HUES64 (cell line): ENCODE measurements at regions not wholly inside any gene's neighbourhood (a gene's known extent, or its start where the extent isn't known, plus 50 kb on each side); places are given as distances from the start of the nearest gene placed in this dataset.
"Not testable (repeated sequence)": the region's sequence is repeated elsewhere in the genome, so short reads cannot be mapped to it uniquely, and the experiment has no call there.

Experiments used
- H3K27ac ChIP-seq: 2 replicates; pipeline ENCODE4 v1.7.0; 2013; ENCODE audit warnings: low read depth, low read length, inconsistent platforms
- H3K27me3 ChIP-seq: 2 replicates; pipeline ENCODE4 v1.6.1; 2013; ENCODE audit warnings: mild to moderate bottlenecking, low read length; ENCODE audit not compliant: insufficient read depth
- H3K36me3 ChIP-seq: 2 replicates; pipeline ENCODE4 v1.6.1; 2013; ENCODE audit warnings: mild to moderate bottlenecking, low read length; ENCODE audit not compliant: insufficient read depth
- H3K4me1 ChIP-seq: 2 replicates; pipeline ENCODE4 v1.6.1; 2013; ENCODE audit warnings: mild to moderate bottlenecking, low read length, moderate library complexity; ENCODE audit not compliant: insufficient read depth
- H3K4me3 ChIP-seq: 2 replicates; pipeline ENCODE4 v1.5.1; 2013; ENCODE audit warnings: mild to moderate bottlenecking, low read length, moderate library complexity
- H3K9ac ChIP-seq: 2 replicates; pipeline ENCODE4 v1.6.1; 2013; ENCODE audit warnings: mild to moderate bottlenecking, low read depth, low read length
- H3K9me3 ChIP-seq: 2 replicates; pipeline ENCODE4 v1.6.1; 2013; ENCODE audit warnings: low read depth, low read length; ENCODE audit not compliant: insufficient read depth
- WGBS: fragments of 150-250, 120-280 bp; methylation state at CpG from one replicate; pipeline ENCODE4 v1.1.7; 2013; ENCODE audit warnings: missing lambda C conversion rate; 5-methylcytosine and 5-hydroxymethylcytosine counted together

DNA sequence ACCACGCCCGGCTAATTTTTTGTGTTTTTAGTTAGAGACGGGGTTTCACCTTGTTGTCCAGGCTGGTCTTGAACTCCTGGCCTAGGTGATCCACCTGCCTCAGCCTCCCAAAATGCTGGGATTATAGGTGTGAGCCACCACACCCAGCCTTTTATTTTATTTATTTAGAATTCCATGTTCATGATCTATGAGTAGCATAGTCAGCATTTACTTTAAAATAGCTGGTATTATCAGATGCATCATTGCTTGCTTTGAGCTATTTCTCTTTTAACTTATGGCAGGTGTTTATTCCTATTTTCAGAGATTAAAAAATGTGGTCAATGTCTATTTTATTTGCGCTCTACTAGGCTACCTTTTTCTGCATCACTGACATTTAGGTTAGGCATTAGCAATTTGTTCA is 152.0 kb downstream of the UTRN start:
- WGBS, result 92% methylated on average over 4 of the region's 4 CpGs
- Histone ChIP-seq H3K9ac (no peak overlapping the region), H3K9me3 (peaks cover 28% of the 10 kb centered on the region), H3K36me3 (peaks cover 70% of the 10 kb centered on the region), H3K4me1 (no peaks in the 10 kb centered on the region), H3K4me3 (no peak overlapping the region), H3K27me3 (no peaks in the 10 kb centered on the region), H3K27ac (no peak overlapping the region)

DNA sequence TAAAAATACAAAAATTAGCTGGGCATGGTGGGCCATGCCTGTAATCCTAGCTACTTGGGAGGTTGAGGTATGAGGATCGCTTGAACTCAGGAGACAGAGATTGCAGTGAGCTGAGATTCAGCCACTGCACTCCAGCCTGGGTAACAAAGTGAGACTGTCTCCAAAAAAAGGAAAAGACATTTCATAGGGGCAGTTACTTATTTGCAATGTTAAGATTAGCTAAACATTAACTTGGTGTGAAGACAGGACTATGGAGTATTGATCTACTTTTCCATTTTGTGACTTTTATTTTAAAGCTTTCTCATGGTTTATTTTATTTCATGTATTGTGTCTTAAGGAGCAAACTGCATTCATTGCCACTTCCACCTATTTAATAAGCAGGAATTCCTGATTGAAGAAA is 153.0 kb downstream of the UTRN start:
- H3K36me3 ChIP-seq, result peaks cover 76% of the 10 kb centered on the region

DNA sequence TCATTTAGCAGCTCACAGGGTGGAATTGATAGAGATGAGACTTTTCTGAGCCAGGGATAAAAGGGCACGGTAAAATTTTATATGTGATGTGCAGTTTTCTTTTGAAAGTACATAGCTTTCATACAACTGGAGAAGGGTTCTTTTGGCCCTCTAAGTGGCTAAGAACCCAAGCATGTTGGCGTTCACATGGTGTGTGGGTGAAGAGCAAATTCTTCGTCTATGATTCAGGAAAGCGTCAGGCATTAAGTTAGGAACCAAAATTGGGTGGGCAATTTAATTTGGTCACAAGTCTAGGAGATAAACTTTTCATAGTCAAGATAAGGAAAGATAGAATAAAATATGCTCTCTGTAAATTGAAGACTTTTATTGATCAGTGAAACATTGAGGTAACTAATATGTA is 153.9 kb downstream of the UTRN start:
- Histone ChIP-seq H3K36me3 (peaks cover 82% of the 10 kb centered on the region), H3K27me3 (no peaks in the 10 kb centered on the region), H3K4me3 (no peak overlapping the region), H3K9ac (no peak overlapping the region), H3K27ac (no peak overlapping the region), H3K4me1 (no peaks in the 10 kb centered on the region), H3K9me3 (peaks cover 39% of the 10 kb centered on the region)
- WGBS, result 98% methylated on average over 4 of the region's 4 CpGs

More for the DNA sequence above, 153.0 kb downstream of the UTRN start:
- WGBS, result 96% methylated on average over 1 of the region's 1 CpG
- Histone ChIP-seq H3K27ac (no peak overlapping the region), H3K4me1 (no peaks in the 10 kb centered on the region), H3K9me3 (peaks cover 38% of the 10 kb centered on the region), H3K27me3 (no peaks in the 10 kb centered on the region), H3K4me3 (no peak overlapping the region), H3K9ac (no peak overlapping the region)

DNA sequence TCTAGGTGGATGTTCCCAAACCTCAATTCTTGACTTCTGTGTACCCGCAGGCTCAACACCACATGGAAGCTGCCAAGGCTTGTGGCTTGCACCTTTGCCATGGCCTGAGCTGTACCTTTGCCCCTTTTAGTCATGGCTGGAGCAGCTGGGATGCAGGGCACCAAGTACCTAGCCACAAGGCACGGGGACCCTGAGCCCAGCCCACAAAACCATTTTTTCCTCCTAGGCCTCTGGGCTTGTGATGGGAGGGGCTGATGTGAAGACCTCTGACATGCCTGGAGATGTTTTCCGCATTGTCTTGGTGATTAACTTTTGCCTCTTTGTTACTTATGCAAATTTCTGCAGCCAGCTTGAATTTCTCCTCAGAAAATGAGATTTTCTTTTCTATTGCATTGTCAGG is 156.7 kb downstream of the UTRN start:
- Histone ChIP-seq H3K9me3 (peaks cover 39% of the 10 kb centered on the region), H3K36me3 (peaks cover 80% of the 10 kb centered on the region)
- H3K27me3 ChIP-seq, H3K9ac ChIP-seq, H3K4me1 ChIP-seq, H3K4me3 ChIP-seq, H3K27ac ChIP-seq: not testable (repeated sequence)
- WGBS, result 94% methylated on average over 3 of the region's 3 CpGs

DNA sequence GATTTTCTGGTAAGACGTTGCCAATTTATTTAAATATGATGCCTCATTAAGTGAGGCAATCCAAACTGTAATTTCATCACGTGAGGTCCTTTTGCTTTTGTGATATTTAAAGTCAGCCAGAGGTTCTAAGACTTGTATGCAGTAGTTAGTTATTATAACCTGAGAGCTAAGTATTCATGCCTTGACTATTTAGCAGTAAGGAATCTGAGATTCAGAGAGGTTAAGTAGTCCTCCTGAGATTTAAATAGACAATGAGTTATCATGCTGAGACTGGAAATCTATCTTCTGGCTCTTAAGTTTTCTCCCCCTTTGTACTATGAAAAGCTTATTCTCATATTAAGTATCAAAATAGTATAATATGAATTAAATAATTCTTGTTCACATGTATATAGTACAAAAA is 158.0 kb downstream of the UTRN start:
- H3K36me3 ChIP-seq, result peaks cover 75% of the 10 kb centered on the region
- 98% methylated on average over 2 of the region's 2 CpGs for WGBS
- H3K27ac ChIP-seq, result no peak overlapping the region
- no peaks in the 10 kb centered on the region for H3K4me1 ChIP-seq
- H3K9ac ChIP-seq, result no peak overlapping the region
- H3K27me3 ChIP-seq, result no peaks in the 10 kb centered on the region
- H3K4me3 ChIP-seq, result no peak overlapping the region
- peaks cover 39% of the 10 kb centered on the region for H3K9me3 ChIP-seq

DNA sequence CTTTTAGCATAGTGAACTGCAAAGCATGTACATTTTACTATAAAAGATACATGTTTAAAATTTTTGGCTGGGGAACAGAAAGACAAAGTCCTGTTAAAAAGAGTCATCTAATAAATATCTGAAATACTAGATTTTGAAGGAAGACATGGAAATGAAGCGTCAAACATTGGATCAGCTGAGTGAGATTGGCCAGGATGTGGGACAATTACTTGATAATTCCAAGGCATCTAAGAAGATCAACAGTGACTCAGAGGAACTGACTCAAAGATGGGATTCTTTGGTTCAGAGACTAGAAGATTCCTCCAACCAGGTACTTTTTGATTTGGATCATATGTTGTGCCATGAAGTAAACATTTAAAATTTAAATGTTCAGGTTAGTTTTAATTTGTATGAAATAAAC is 162.3 kb downstream of the UTRN start:
- peaks cover 7% of the 10 kb centered on the region; the same call in 1 of the 2 replicates for H3K9me3 ChIP-seq
- no peaks in the 10 kb centered on the region for H3K4me1 ChIP-seq
- H3K36me3 ChIP-seq, result peaks cover 70% of the 10 kb centered on the region
- H3K4me3 ChIP-seq, result no peak overlapping the region
- H3K27me3 ChIP-seq, result no peaks in the 10 kb centered on the region
- no peak overlapping the region for H3K27ac ChIP-seq
- WGBS, result 100% methylated on average over 1 of the region's 1 CpG
- H3K9ac ChIP-seq, result no peak overlapping the region

DNA sequence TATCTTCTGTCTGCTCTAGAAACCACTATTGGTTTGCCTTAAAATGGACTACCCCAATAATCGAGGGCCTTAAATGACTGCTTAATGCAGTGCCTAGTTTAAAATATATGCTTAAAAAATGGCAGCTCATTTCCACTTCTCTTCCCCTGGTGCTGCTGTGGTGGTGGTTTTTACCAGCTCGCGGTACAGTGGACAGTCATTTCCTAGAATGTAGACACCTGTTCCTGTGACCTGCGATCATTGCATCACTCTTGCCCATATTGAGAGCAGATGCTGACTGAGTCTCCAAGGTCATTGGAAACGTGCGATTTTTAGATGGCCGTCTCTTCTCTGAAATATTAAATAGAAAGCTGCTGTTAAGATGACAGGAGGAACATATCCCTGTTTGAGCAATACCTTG is 164.1 kb downstream of the UTRN start:
- no peaks in the 10 kb centered on the region for H3K4me1 ChIP-seq
- no peaks in the 10 kb centered on the region for H3K9me3 ChIP-seq
- H3K36me3 ChIP-seq, result peaks cover 56% of the 10 kb centered on the region
- no peaks in the 10 kb centered on the region for H3K27me3 ChIP-seq
- no peak overlapping the region for H3K4me3 ChIP-seq
- 92% methylated on average over 7 of the region's 7 CpGs for WGBS
- no peak overlapping the region for H3K9ac ChIP-seq
- H3K27ac ChIP-seq, result no peak overlapping the region

DNA sequence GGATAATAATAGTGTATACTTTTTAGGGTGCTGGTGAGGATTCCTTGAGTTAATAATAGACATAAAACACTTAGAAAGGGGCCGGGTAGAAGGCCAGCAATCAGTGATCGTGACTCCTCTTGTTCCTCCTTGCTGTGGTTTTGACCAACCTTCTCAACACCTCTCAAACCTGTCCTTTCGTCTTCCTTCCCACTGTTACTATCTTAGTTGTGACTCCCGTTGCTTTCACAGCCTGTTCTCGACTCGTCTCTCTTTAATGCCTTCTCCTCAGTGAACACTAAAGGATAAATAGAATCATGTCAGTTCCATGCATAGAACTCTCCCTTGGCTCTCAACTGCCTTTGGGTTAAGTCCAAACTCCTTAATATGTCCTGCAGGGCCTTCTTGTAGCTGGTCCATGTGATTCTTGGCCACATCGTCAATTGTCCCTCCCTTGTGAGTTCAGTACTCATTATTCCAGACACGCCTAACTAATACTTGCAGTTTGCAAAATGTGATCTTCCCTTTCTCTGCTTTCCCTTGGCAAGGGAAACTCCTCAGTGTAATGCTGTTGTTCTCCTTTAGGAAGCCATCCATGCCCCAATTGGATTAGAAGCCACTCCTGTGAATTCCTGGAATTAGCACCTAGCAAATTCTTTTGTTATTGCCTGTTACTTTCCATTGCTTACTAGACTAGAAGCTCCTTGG is 164.9 kb downstream of the UTRN start:
- peaks cover 60% of the 10 kb centered on the region for H3K36me3 ChIP-seq
- no peaks in the 10 kb centered on the region for H3K4me1 ChIP-seq
- no peak overlapping the region for H3K9ac ChIP-seq
- 95% methylated on average over 8 of the region's 8 CpGs for WGBS
- no peaks in the 10 kb centered on the region for H3K9me3 ChIP-seq
- no peak overlapping the region for H3K27ac ChIP-seq
- H3K4me3 ChIP-seq, result no peak overlapping the region
- no peaks in the 10 kb centered on the region for H3K27me3 ChIP-seq

DNA sequence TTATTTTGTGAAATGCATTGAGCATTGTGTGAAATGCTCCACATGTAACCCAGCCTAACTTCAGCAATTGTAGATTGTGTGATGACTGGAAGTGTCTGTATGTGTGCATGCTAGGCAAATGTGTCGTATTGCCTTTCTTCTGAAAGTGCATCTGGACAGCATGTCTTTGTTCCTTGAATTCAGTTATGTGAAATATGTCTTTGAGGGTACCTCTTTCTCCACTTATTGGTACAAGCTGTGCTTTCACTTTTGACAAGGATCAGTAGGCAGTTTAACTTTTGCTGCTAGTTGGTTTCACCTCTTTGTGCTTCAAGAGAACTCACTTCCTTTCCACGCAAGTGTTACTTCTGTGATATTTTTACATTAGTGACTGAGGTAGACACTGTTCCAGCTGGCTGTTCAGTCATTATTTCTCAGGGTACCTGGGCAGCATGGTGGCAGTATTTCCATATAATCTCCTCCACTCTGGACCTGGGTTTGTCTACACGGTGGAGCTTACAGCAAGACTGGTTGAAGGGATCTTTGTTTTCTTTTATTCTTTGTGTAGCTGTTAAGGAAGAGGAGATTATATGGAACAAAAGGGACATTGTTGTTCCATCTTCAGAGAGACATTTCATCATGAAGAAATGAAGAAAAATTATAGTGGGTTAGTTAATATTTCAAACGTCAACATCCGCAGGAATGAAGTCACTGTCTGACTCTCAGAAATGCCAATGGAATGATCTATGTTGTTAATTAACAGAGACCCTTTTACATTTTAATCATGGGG is 175.4 kb downstream of the UTRN start:
- H3K9ac ChIP-seq, result no peak overlapping the region
- peaks cover 52% of the 10 kb centered on the region for H3K36me3 ChIP-seq
- H3K9me3 ChIP-seq, result no peaks in the 10 kb centered on the region
- no peak overlapping the region for H3K4me3 ChIP-seq
- no peak overlapping the region; the same call in 1 of the 2 replicates for H3K27ac ChIP-seq
- 93% methylated on average over 5 of the region's 5 CpGs for WGBS
- no peaks in the 10 kb centered on the region for H3K4me1 ChIP-seq
- no peaks in the 10 kb centered on the region for H3K27me3 ChIP-seq

DNA sequence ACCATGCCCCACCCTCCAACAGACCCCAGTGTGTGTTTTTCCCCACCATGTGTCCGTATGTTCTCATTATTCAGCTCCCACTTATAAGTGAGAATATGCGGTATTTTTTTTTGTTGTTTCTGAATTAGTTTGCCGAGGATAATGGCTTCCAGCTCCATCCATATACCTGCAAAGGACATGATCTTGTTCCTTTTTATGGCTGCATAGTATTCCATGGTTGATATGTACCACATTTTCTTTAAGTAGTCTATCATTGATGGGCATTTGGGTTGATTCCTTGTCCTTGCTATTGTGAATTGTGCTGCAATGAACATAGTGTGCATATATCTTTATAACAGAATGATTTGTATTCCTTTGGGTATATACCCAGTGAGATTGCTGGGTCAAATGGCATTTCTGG is 176.9 kb downstream of the UTRN start:
- peaks cover 52% of the 10 kb centered on the region for H3K36me3 ChIP-seq
- peaks cover 6% of the 10 kb centered on the region; the same call in 1 of the 2 replicates for H3K4me1 ChIP-seq
- H3K27me3 ChIP-seq, result no peaks in the 10 kb centered on the region
- 86% methylated on average over 1 of the region's 3 CpGs for WGBS
- no peak overlapping the region for H3K27ac ChIP-seq
- no peak overlapping the region for H3K4me3 ChIP-seq
- no peak overlapping the region for H3K9ac ChIP-seq
- no peaks in the 10 kb centered on the region for H3K9me3 ChIP-seq

DNA sequence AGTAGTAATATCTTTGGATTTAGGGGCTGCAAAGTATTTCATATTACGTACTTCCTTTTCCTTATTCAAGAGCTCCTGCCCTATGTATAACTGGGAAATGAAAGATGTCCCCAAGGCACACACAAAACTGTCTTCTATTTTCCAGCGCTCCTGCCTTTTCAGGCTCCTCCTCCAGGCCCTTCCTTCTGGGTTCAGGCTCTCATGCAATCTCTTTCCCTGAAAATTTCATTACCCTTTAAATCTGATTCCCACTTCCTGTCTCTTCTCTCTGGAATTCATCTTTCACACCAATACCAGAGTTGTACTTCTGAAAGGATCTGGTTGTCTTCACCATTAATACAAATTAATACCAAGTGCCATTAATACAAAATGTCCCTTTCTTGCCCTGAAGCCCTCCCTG is 181.6 kb downstream of the UTRN start:
- WGBS, result 92% methylated on average over 1 of the region's 2 CpGs
- H3K27me3 ChIP-seq, result no peaks in the 10 kb centered on the region
- H3K4me3 ChIP-seq, result no peak overlapping the region
- no peak overlapping the region for H3K27ac ChIP-seq
- H3K9me3 ChIP-seq, result 0 out of 2 replicates have a peak, but pooled peaks cover 4% of the 10 kb centered on the region
- H3K36me3 ChIP-seq, result peaks cover 20% of the 10 kb centered on the region
- H3K9ac ChIP-seq, result no peak overlapping the region
- peaks cover 14% of the 10 kb centered on the region for H3K4me1 ChIP-seq
